ENCODE measurements at regions not wholly inside any gene's neighbourhood (a gene's known extent, or its start where the extent isn't known, plus 50 kb on each side); places are given as distances from the start of the nearest gene placed in this dataset.

- H3K27ac ChIP-seq (ENCODE audit: low read depth, low read length) = no peak overlapping the region
- no peak overlapping the region for H3K4ac ChIP-seq (ENCODE audit: low read depth, low read length)
- H3K36me3 ChIP-seq (ENCODE audit: control insufficient read depth in 1 of 2, insufficient read depth in 2 of 2, low read length in 2 of 2) = no peaks in the 10 kb centered on the region
- no peak overlapping the region for H2BK12ac ChIP-seq (ENCODE audit: low read length)
- H2AK5ac ChIP-seq (ENCODE audit: low read length) = no peak overlapping the region
- DNase-seq = no peak
- H2AFZ ChIP-seq (ENCODE audit: insufficient read depth, low read length, poor library complexity) = no peak overlapping the region
- no peak overlapping the region for H4K12ac ChIP-seq (ENCODE audit: low read depth, low read length)
- no peaks in the 10 kb centered on the region for H3K79me2 ChIP-seq (ENCODE audit: control insufficient read depth, insufficient read depth, low read length, poor library complexity)
- H3K23ac ChIP-seq (ENCODE audit: low read length) = no peak overlapping the region
- H3K4me1 ChIP-seq (ENCODE audit: control insufficient read depth in 1 of 2, insufficient read depth in 2 of 2, low read length in 2 of 2) = no peaks in the 10 kb centered on the region
- H3K4me2 ChIP-seq (ENCODE audit: low read length) = no peak overlapping the region
- H3K9ac ChIP-seq (ENCODE audit: low read length) = no peak overlapping the region
- H4K8ac ChIP-seq (ENCODE audit: low read depth, low read length) = no peak overlapping the region
- H3K9me3 ChIP-seq (ENCODE audit: insufficient read depth, low read depth, low read length) = no peaks in the 10 kb centered on the region
- no peak overlapping the region for H2BK5ac ChIP-seq (ENCODE audit: low read depth, low read length, poor library complexity)
- H3K27me3 ChIP-seq (ENCODE audit: insufficient read depth, low read length) = no peaks in the 10 kb centered on the region
- no peak overlapping the region for H3K14ac ChIP-seq (ENCODE audit: low read length)
- H3K4me3 ChIP-seq (ENCODE audit: low read depth, low read length) = no peak overlapping the region
- no CpG with 5 or more reads among the region's 1 CpG for WGBS (ENCODE audit: extremely low coverage, insufficient coverage, insufficient read length)
- no peaks in the 10 kb centered on the region for H3K79me1 ChIP-seq (ENCODE audit: low read length)
- no peak overlapping the region for H2BK120ac ChIP-seq (ENCODE audit: insufficient read depth, low read length, poor library complexity)
- no peak overlapping the region for H3K18ac ChIP-seq (ENCODE audit: low read length)
- no peak overlapping the region for H4K91ac ChIP-seq (ENCODE audit: low read depth, low read length)
These were observed 336.9 kb upstream of the SLC24A2 start for GRCh38 chr9:20125727-20126126.

GRCh38 chr9:20119566-20119965, 330.7 kb upstream of the SLC24A2 start:
- no peak overlapping the region for H3K27ac ChIP-seq (ENCODE audit: low read depth, low read length)
- no peak overlapping the region for H3K23ac ChIP-seq (ENCODE audit: low read length)
- H2BK120ac ChIP-seq (ENCODE audit: insufficient read depth, low read length, poor library complexity) = no peak overlapping the region
- H3K79me2 ChIP-seq (ENCODE audit: control insufficient read depth, insufficient read depth, low read length, poor library complexity) = no peaks in the 10 kb centered on the region
- H3K4me2 ChIP-seq (ENCODE audit: low read length) = no peak overlapping the region
- H3K27me3 ChIP-seq (ENCODE audit: insufficient read depth, low read length) = no peaks in the 10 kb centered on the region
- H3K4me1 ChIP-seq (ENCODE audit: control insufficient read depth in 1 of 2, insufficient read depth in 2 of 2, low read length in 2 of 2) = no peaks in the 10 kb centered on the region
- H3K18ac ChIP-seq (ENCODE audit: low read length) = no peak overlapping the region
- no peak for DNase-seq
- no peak overlapping the region for H4K91ac ChIP-seq (ENCODE audit: low read depth, low read length)
- no peak overlapping the region for H3K9ac ChIP-seq (ENCODE audit: low read length)
- no peak overlapping the region for H4K12ac ChIP-seq (ENCODE audit: low read depth, low read length)
- no peak overlapping the region for H3K14ac ChIP-seq (ENCODE audit: low read length)
- no peaks in the 10 kb centered on the region for H3K36me3 ChIP-seq (ENCODE audit: control insufficient read depth in 1 of 2, insufficient read depth in 2 of 2, low read length in 2 of 2)
- no peak overlapping the region for H2BK5ac ChIP-seq (ENCODE audit: low read depth, low read length, poor library complexity)
- no peak overlapping the region for H3K4ac ChIP-seq (ENCODE audit: low read depth, low read length)
- no CpG with 5 or more reads among the region's 1 CpG for WGBS (ENCODE audit: extremely low coverage, insufficient coverage, insufficient read length)
- H3K79me1 ChIP-seq (ENCODE audit: low read length) = no peaks in the 10 kb centered on the region
- H2BK12ac ChIP-seq (ENCODE audit: low read length) = no peak overlapping the region
- H2AFZ ChIP-seq (ENCODE audit: insufficient read depth, low read length, poor library complexity) = no peak overlapping the region
- no peak overlapping the region for H4K8ac ChIP-seq (ENCODE audit: low read depth, low read length)
- no peak overlapping the region for H2AK5ac ChIP-seq (ENCODE audit: low read length)
- H3K9me3 ChIP-seq (ENCODE audit: insufficient read depth, low read depth, low read length) = no peaks in the 10 kb centered on the region
- no peak overlapping the region for H3K4me3 ChIP-seq (ENCODE audit: low read depth, low read length)

- H3K4me1 ChIP-seq (ENCODE audit: control insufficient read depth in 1 of 2, insufficient read depth in 2 of 2, low read length in 2 of 2) = no peaks in the 10 kb centered on the region
- no peak overlapping the region for H3K27ac ChIP-seq (ENCODE audit: low read depth, low read length)
- H3K79me1 ChIP-seq (ENCODE audit: low read length) = no peaks in the 10 kb centered on the region
- no peak overlapping the region for H4K8ac ChIP-seq (ENCODE audit: low read depth, low read length)
- no CpG with 5 or more reads among the region's 2 CpGs for WGBS (ENCODE audit: extremely low coverage, insufficient coverage, insufficient read length)
- no peaks in the 10 kb centered on the region for H3K79me2 ChIP-seq (ENCODE audit: control insufficient read depth, insufficient read depth, low read length, poor library complexity)
- no peak overlapping the region for H3K18ac ChIP-seq (ENCODE audit: low read length)
- H3K9ac ChIP-seq (ENCODE audit: low read length) = no peak overlapping the region
- H3K23ac ChIP-seq (ENCODE audit: low read length) = no peak overlapping the region
- no peak overlapping the region for H3K4me2 ChIP-seq (ENCODE audit: low read length)
- no peak for DNase-seq
- no peak overlapping the region for H2BK12ac ChIP-seq (ENCODE audit: low read length)
- no peak overlapping the region for H4K12ac ChIP-seq (ENCODE audit: low read depth, low read length)
- no peak overlapping the region for H2BK120ac ChIP-seq (ENCODE audit: insufficient read depth, low read length, poor library complexity)
- H4K91ac ChIP-seq (ENCODE audit: low read depth, low read length) = no peak overlapping the region
- no peaks in the 10 kb centered on the region for H3K36me3 ChIP-seq (ENCODE audit: control insufficient read depth in 1 of 2, insufficient read depth in 2 of 2, low read length in 2 of 2)
- no peak overlapping the region for H3K4ac ChIP-seq (ENCODE audit: low read depth, low read length)
- H2AFZ ChIP-seq (ENCODE audit: insufficient read depth, low read length, poor library complexity) = no peak overlapping the region
- no peaks in the 10 kb centered on the region for H3K9me3 ChIP-seq (ENCODE audit: insufficient read depth, low read depth, low read length)
- H2AK5ac ChIP-seq (ENCODE audit: low read length) = no peak overlapping the region
- H3K4me3 ChIP-seq (ENCODE audit: low read depth, low read length) = no peak overlapping the region
- H3K14ac ChIP-seq (ENCODE audit: low read length) = no peak overlapping the region
- no peaks in the 10 kb centered on the region for H3K27me3 ChIP-seq (ENCODE audit: insufficient read depth, low read length)
- H2BK5ac ChIP-seq (ENCODE audit: low read depth, low read length, poor library complexity) = no peak overlapping the region
These were observed 329.1 kb upstream of the SLC24A2 start for GRCh38 chr9:20117986-20118385.

- H3K9me3 ChIP-seq (ENCODE audit: insufficient read depth, low read depth, low read length) = no peaks in the 10 kb centered on the region
- WGBS (ENCODE audit: extremely low coverage, insufficient coverage, insufficient read length) = no CpG with 5 or more reads among the region's 2 CpGs
- no peak overlapping the region for H2BK120ac ChIP-seq (ENCODE audit: insufficient read depth, low read length, poor library complexity)
- H3K4ac ChIP-seq (ENCODE audit: low read depth, low read length) = no peak overlapping the region
- no peak overlapping the region for H3K18ac ChIP-seq (ENCODE audit: low read length)
- no peaks in the 10 kb centered on the region for H3K4me1 ChIP-seq (ENCODE audit: control insufficient read depth in 1 of 2, insufficient read depth in 2 of 2, low read length in 2 of 2)
- H2AFZ ChIP-seq (ENCODE audit: insufficient read depth, low read length, poor library complexity) = no peak overlapping the region
- H3K79me1 ChIP-seq (ENCODE audit: low read length) = no peaks in the 10 kb centered on the region
- H2BK12ac ChIP-seq (ENCODE audit: low read length) = no peak overlapping the region
- H3K27ac ChIP-seq (ENCODE audit: low read depth, low read length) = no peak overlapping the region
- no peak overlapping the region for H4K12ac ChIP-seq (ENCODE audit: low read depth, low read length)
- no peaks in the 10 kb centered on the region for H3K79me2 ChIP-seq (ENCODE audit: control insufficient read depth, insufficient read depth, low read length, poor library complexity)
- H3K23ac ChIP-seq (ENCODE audit: low read length) = no peak overlapping the region
- H3K4me2 ChIP-seq (ENCODE audit: low read length) = no peak overlapping the region
- no peaks in the 10 kb centered on the region for H3K27me3 ChIP-seq (ENCODE audit: insufficient read depth, low read length)
- no peak for DNase-seq
- H3K36me3 ChIP-seq (ENCODE audit: control insufficient read depth in 1 of 2, insufficient read depth in 2 of 2, low read length in 2 of 2) = no peaks in the 10 kb centered on the region
- no peak overlapping the region for H3K4me3 ChIP-seq (ENCODE audit: low read depth, low read length)
- no peak overlapping the region for H4K91ac ChIP-seq (ENCODE audit: low read depth, low read length)
- H3K14ac ChIP-seq (ENCODE audit: low read length) = no peak overlapping the region
- H3K9ac ChIP-seq (ENCODE audit: low read length) = no peak overlapping the region
- no peak overlapping the region for H2BK5ac ChIP-seq (ENCODE audit: low read depth, low read length, poor library complexity)
- no peak overlapping the region for H4K8ac ChIP-seq (ENCODE audit: low read depth, low read length)
- no peak overlapping the region for H2AK5ac ChIP-seq (ENCODE audit: low read length)
These were observed 328.6 kb upstream of the SLC24A2 start for GRCh38 chr9:20117482-20117881.

All from trophoblast cell (in vitro differentiated cells and primary cell).